ENCODE measurements at regions not wholly inside any gene's neighbourhood (a gene's known extent, or its start where the extent isn't known, plus 50 kb on each side); places are given as distances from the start of the nearest gene placed in this dataset.

GRCh38 chr18:28837100-28837499, 660.2 kb upstream of the CDH2 start:
- DNase-seq (ENCODE audit: low read depth, low spot score): no peak
- ChIA-PET CTCF (interaction anchor here (0.6 kb wide), 3 partner anchors 81 to 157 kb away, joined by 3 to 8 read pairs (median 5); no protein-coding TSS in a partner anchor), POLR2A (no interaction called here)
- Histone ChIP-seq H3K27ac (ENCODE audit: low read depth, low read length) (no peak overlapping the region), H3K4me3 (ENCODE audit: low read depth, low read length) (no peak overlapping the region), H3K27me3 (ENCODE audit: control insufficient read depth, insufficient read depth, low read length) (no peaks in the 10 kb centered on the region), H3K9me3 (ENCODE audit: control insufficient read depth, insufficient read depth, low read length) (no peaks in the 10 kb centered on the region)
- TF ChIP-seq, protein P1, sequence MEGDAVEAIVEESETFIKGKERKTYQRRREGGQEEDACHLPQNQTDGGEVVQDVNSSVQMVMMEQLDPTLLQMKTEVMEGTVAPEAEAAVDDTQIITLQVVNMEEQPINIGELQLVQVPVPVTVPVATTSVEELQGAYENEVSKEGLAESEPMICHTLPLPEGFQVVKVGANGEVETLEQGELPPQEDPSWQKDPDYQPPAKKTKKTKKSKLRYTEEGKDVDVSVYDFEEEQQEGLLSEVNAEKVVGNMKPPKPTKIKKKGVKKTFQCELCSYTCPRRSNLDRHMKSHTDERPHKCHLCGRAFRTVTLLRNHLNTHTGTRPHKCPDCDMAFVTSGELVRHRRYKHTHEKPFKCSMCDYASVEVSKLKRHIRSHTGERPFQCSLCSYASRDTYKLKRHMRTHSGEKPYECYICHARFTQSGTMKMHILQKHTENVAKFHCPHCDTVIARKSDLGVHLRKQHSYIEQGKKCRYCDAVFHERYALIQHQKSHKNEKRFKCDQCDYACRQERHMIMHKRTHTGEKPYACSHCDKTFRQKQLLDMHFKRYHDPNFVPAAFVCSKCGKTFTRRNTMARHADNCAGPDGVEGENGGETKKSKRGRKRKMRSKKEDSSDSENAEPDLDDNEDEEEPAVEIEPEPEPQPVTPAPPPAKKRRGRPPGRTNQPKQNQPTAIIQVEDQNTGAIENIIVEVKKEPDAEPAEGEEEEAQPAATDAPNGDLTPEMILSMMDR (IDR thresholded peaks at IDR 0.05; ENCODE audit: low read depth, low read length): no peak

GRCh38 chr18:28834889-28835288, 658.0 kb upstream of the CDH2 start:
- no peak for DNase-seq (ENCODE audit: low read depth, low spot score)
- Histone ChIP-seq H3K9me3 (ENCODE audit: control insufficient read depth, insufficient read depth, low read length) (no peaks in the 10 kb centered on the region), H3K27me3 (ENCODE audit: control insufficient read depth, insufficient read depth, low read length) (no peaks in the 10 kb centered on the region), H3K4me3 (ENCODE audit: low read depth, low read length) (no peak overlapping the region), H3K27ac (ENCODE audit: low read depth, low read length) (no peak overlapping the region)
- TF ChIP-seq, protein P1 (IDR thresholded peaks at IDR 0.05; ENCODE audit: low read depth, low read length): no peak
- ChIA-PET CTCF (no interaction called here), POLR2A (no interaction called here)

- Histone ChIP-seq H3K9me3 (ENCODE audit: control insufficient read depth, insufficient read depth, low read length) (no peaks in the 10 kb centered on the region), H3K27me3 (ENCODE audit: control insufficient read depth, insufficient read depth, low read length) (no peaks in the 10 kb centered on the region), H3K27ac (ENCODE audit: low read depth, low read length) (no peak overlapping the region), H3K4me3 (ENCODE audit: low read depth, low read length) (no peak overlapping the region)
- ChIA-PET POLR2A (no interaction called here), CTCF (no interaction called here)
- TF ChIP-seq, protein P1 (IDR thresholded peaks at IDR 0.05; ENCODE audit: low read depth, low read length): no peak
- no peak for DNase-seq (ENCODE audit: low read depth, low spot score)
Observed at GRCh38 chr18:28831908-28832307, 655.0 kb upstream of the CDH2 start.

GRCh38 chr18:28831476-28831875, 654.5 kb upstream of the CDH2 start:
- CTCF ChIA-PET: no interaction called here
- no peaks in the 10 kb centered on the region for H3K9me3 ChIP-seq (ENCODE audit: control insufficient read depth, insufficient read depth, low read length)
- H3K4me3 ChIP-seq (ENCODE audit: low read depth, low read length): no peak overlapping the region
- H3K27me3 ChIP-seq (ENCODE audit: control insufficient read depth, insufficient read depth, low read length): no peaks in the 10 kb centered on the region
- POLR2A ChIA-PET: no interaction called here
- DNase-seq (ENCODE audit: low read depth, low spot score): no peak
- no peak overlapping the region for H3K27ac ChIP-seq (ENCODE audit: low read depth, low read length)
- TF ChIP-seq, protein P1 (IDR thresholded peaks at IDR 0.05; ENCODE audit: low read depth, low read length): no peak

- CTCF ChIA-PET: no interaction called here
- Histone ChIP-seq H3K27ac (ENCODE audit: low read depth, low read length) (no peak overlapping the region), H3K4me3 (ENCODE audit: low read depth, low read length) (no peak overlapping the region), H3K9me3 (ENCODE audit: control insufficient read depth, insufficient read depth, low read length) (peaks cover 3% of the 10 kb centered on the region; the same call in 1 of the 2 replicates), H3K27me3 (ENCODE audit: control insufficient read depth, insufficient read depth, low read length) (no peaks in the 10 kb centered on the region)
- TF ChIP-seq, protein P1 (IDR thresholded peaks at IDR 0.05; ENCODE audit: low read depth, low read length): no peak
- DNase-seq (ENCODE audit: low read depth, low spot score): no peak
- POLR2A ChIA-PET: no interaction called here
Observed at GRCh38 chr18:28826107-28826506, 649.2 kb upstream of the CDH2 start.

Measured in AG04450 (cell line).